ENCODE measurements at regions not wholly inside any gene's neighbourhood (a gene's known extent, or its start where the extent isn't known, plus 50 kb on each side); places are given as distances from the start of the nearest gene placed in this dataset.

GRCh38 chr17:63124958-63125357 lies 158.9 kb downstream of the TANC2 start:
- no peaks in the 10 kb centered on the region for H3K9me3 ChIP-seq (ENCODE audit: severe bottlenecking)
- no peaks in the 10 kb centered on the region for H3K36me3 ChIP-seq
- DNase-seq, result no peak
- H3K4me3 ChIP-seq (ENCODE audit: low read depth, low read length), result no peak overlapping the region
- no peaks in the 10 kb centered on the region for H3K27me3 ChIP-seq (ENCODE audit: insufficient read depth, low read depth, severe bottlenecking)
- H3K27ac ChIP-seq, result no peak overlapping the region
- TF ChIP-seq CTCF (IDR thresholded peaks at IDR 0.05; ENCODE audit: low read depth, low read length), result no peak

- H3K9me3 ChIP-seq (ENCODE audit: severe bottlenecking), result no peaks in the 10 kb centered on the region
- no peak overlapping the region for H3K27ac ChIP-seq
- no peak for DNase-seq
- no peaks in the 10 kb centered on the region for H3K36me3 ChIP-seq
- TF ChIP-seq CTCF (IDR thresholded peaks at IDR 0.05; ENCODE audit: low read depth, low read length), result no peak
- H3K27me3 ChIP-seq (ENCODE audit: insufficient read depth, low read depth, severe bottlenecking), result no peaks in the 10 kb centered on the region
- no peak overlapping the region for H3K4me3 ChIP-seq (ENCODE audit: low read depth, low read length)
Observed at GRCh38 chr17:63125987-63126386, 160.0 kb downstream of the TANC2 start.

- Histone ChIP-seq H3K36me3 (no peaks in the 10 kb centered on the region), H3K27me3 (ENCODE audit: insufficient read depth, low read depth, severe bottlenecking) (no peaks in the 10 kb centered on the region), H3K27ac (no peak overlapping the region), H3K4me3 (ENCODE audit: low read depth, low read length) (no peak overlapping the region), H3K9me3 (ENCODE audit: severe bottlenecking) (no peaks in the 10 kb centered on the region)
- no peak for TF ChIP-seq CTCF (IDR thresholded peaks at IDR 0.05; ENCODE audit: low read depth, low read length)
- DNase-seq, result no peak
Observed at GRCh38 chr17:63126607-63127006, 160.6 kb downstream of the TANC2 start.

- no peak for TF ChIP-seq CTCF (IDR thresholded peaks at IDR 0.05; ENCODE audit: low read depth, low read length)
- Histone ChIP-seq H3K36me3 (no peaks in the 10 kb centered on the region), H3K27me3 (ENCODE audit: insufficient read depth, low read depth, severe bottlenecking) (no peaks in the 10 kb centered on the region), H3K4me3 (ENCODE audit: low read depth, low read length) (no peak overlapping the region), H3K9me3 (ENCODE audit: severe bottlenecking) (no peaks in the 10 kb centered on the region), H3K27ac (no peak overlapping the region)
- DNase-seq, result no peak
Observed at GRCh38 chr17:63132459-63132911, 166.4 kb downstream of the TANC2 start.

GRCh38 chr17:63133491-63133890 lies 167.5 kb downstream of the TANC2 start:
- DNase-seq, result no peak
- Histone ChIP-seq H3K4me3 (ENCODE audit: low read depth, low read length) (no peak overlapping the region), H3K36me3 (no peaks in the 10 kb centered on the region), H3K9me3 (ENCODE audit: severe bottlenecking) (no peaks in the 10 kb centered on the region), H3K27ac (no peak overlapping the region), H3K27me3 (ENCODE audit: insufficient read depth, low read depth, severe bottlenecking) (no peaks in the 10 kb centered on the region)
- no peak for TF ChIP-seq CTCF (IDR thresholded peaks at IDR 0.05; ENCODE audit: low read depth, low read length)

- Histone ChIP-seq H3K36me3 (no peaks in the 10 kb centered on the region), H3K4me3 (ENCODE audit: low read depth, low read length) (no peak overlapping the region), H3K9me3 (ENCODE audit: severe bottlenecking) (no peaks in the 10 kb centered on the region), H3K27ac (no peak overlapping the region), H3K27me3 (ENCODE audit: insufficient read depth, low read depth, severe bottlenecking) (no peaks in the 10 kb centered on the region)
- no peak for DNase-seq
- no peak for TF ChIP-seq CTCF (IDR thresholded peaks at IDR 0.05; ENCODE audit: low read depth, low read length)
Observed at GRCh38 chr17:63134867-63135266, 168.8 kb downstream of the TANC2 start.

Data from WERI-Rb-1 (cell line).